ENCODE measurements at regions not wholly inside any gene's neighbourhood (a gene's known extent, or its start where the extent isn't known, plus 50 kb on each side); places are given as distances from the start of the nearest gene placed in this dataset.
"Not testable (repeated sequence)": the region's sequence is repeated elsewhere in the genome, so short reads cannot be mapped to it uniquely, and the experiment has no call there.

GRCh38 chr3:109920749-109921148 lies 583.4 kb upstream of the DPPA4 start:
- no peak for DNase-seq

- DNase-seq = no peak
Measured at GRCh38 chr3:109921509-109921908, 584.2 kb upstream of the DPPA4 start.

GRCh38 chr3:109922856-109923255 lies 585.5 kb upstream of the DPPA4 start:
- DNase-seq = no peak

GRCh38 chr3:109923431-109923830 lies 586.1 kb upstream of the DPPA4 start:
- DNase-seq = no peak

GRCh38 chr3:109924196-109924595 lies 586.9 kb upstream of the DPPA4 start:
- DNase-seq = no peak

- DNase-seq = no peak
Measured at GRCh38 chr3:109926376-109926775, 589.0 kb upstream of the DPPA4 start.

GRCh38 chr3:109927161-109927560 lies 589.8 kb upstream of the DPPA4 start:
- DNase-seq = peak; percentile 96

GRCh38 chr3:109927726-109928125 lies 590.4 kb upstream of the DPPA4 start:
- peak; percentile 8 for DNase-seq

GRCh38 chr3:109930582-109930981 lies 593.2 kb upstream of the DPPA4 start:
- DNase-seq = no peak

GRCh38 chr3:109933576-109933975 lies 596.2 kb upstream of the DPPA4 start:
- no peak for DNase-seq

GRCh38 chr3:109939817-109940216 lies 602.5 kb upstream of the DPPA4 start:
- DNase-seq = no peak

- DNase-seq = peak; percentile 55
Measured at GRCh38 chr3:109943181-109943580, 605.8 kb upstream of the DPPA4 start.

- DNase-seq = no peak
Measured at GRCh38 chr3:109944836-109945235, 607.5 kb upstream of the DPPA4 start.

GRCh38 chr3:109952924-109953323 lies 615.6 kb upstream of the DPPA4 start:
- peak; percentile 6 for DNase-seq

- no peak for DNase-seq
Measured at GRCh38 chr3:109963831-109964230, 626.5 kb upstream of the DPPA4 start.

GRCh38 chr3:109973733-109974132 lies 636.4 kb upstream of the DPPA4 start:
- DNase-seq = no peak

GRCh38 chr3:109977897-109978296 lies 640.6 kb upstream of the DPPA4 start:
- no peak for DNase-seq

- no peak for DNase-seq
Measured at GRCh38 chr3:109982201-109982600, 644.9 kb upstream of the DPPA4 start.

- DNase-seq = no peak
Measured at GRCh38 chr3:109984976-109985375, 647.6 kb upstream of the DPPA4 start.

- DNase-seq = no peak
Measured at GRCh38 chr3:109985943-109986555, 648.7 kb upstream of the DPPA4 start.

GRCh38 chr3:109994853-109995252 lies 657.5 kb upstream of the DPPA4 start:
- no peak for DNase-seq

- DNase-seq = no peak
Measured at GRCh38 chr3:109995377-109995776, 658.0 kb upstream of the DPPA4 start.

GRCh38 chr3:110001905-110002304 lies 664.6 kb upstream of the DPPA4 start:
- not testable (repeated sequence) for DNase-seq

GRCh38 chr3:110006913-110007312 lies 669.6 kb upstream of the DPPA4 start:
- no peak for DNase-seq

GRCh38 chr3:110015231-110015963 lies 678.1 kb upstream of the DPPA4 start:
- DNase-seq = no peak
